DOHH2 (cell line): ENCODE measurements at regions not wholly inside any gene's neighbourhood (a gene's known extent, or its start where the extent isn't known, plus 50 kb on each side); places are given as distances from the start of the nearest gene placed in this dataset.

Experiments
- H3F3A ChIP-seq: fragments of 200-600 bp; sonication (generic), shearing (Covaris generic); 2 replicates; pipeline ENCODE4 v1.6.0; 2016; ENCODE audit warnings: antibody characterized with exemption, mild to moderate bottlenecking; ENCODE audit not compliant: control insufficient read depth, insufficient read depth
- H3K27ac ChIP-seq: fragments of 200-600 bp; sonication (generic); 2 replicates; pipeline ENCODE4 v1.5.1; 2014; ENCODE audit warnings: low read depth, mild to moderate bottlenecking, low read length, moderate library complexity
- H3K27me3 ChIP-seq: fragments of 200-600 bp; sonication (generic); 2 replicates; pipeline ENCODE4 v1.6.1; 2014; ENCODE audit warnings: mild to moderate bottlenecking, low read length, mixed read lengths; ENCODE audit not compliant: control insufficient read depth
- H3K36me3 ChIP-seq: fragments of 200-600 bp; sonication (generic); 2 replicates; pipeline ENCODE4 v1.6.1; 2014; ENCODE audit warnings: mild to moderate bottlenecking, low read length, moderate library complexity, mixed read lengths; ENCODE audit not compliant: control insufficient read depth
- H3K4me1 ChIP-seq: fragments of 200-600 bp; sonication (generic); 2 replicates; pipeline ENCODE4 v1.6.1; 2014; ENCODE audit warnings: mild to moderate bottlenecking, low read length, mixed read lengths; ENCODE audit not compliant: control insufficient read depth
- H3K4me2 ChIP-seq: fragments of 200-600 bp; sonication (generic); 2 replicates; pipeline ENCODE4 v1.6.0; 2014; ENCODE audit warnings: mild to moderate bottlenecking, low read length, moderate library complexity
- H3K4me3 ChIP-seq: fragments of 200-600 bp; sonication (generic); 2 replicates; pipeline ENCODE4 v1.5.1; 2014; ENCODE audit warnings: mild to moderate bottlenecking, low read length, mixed read lengths
- H3K79me2 ChIP-seq: fragments of 200-600 bp; sonication (generic); 2 replicates; pipeline ENCODE4 v1.6.1; 2014; ENCODE audit warnings: mild to moderate bottlenecking, low read length, mixed read lengths; ENCODE audit not compliant: control insufficient read depth
- H3K9me2 ChIP-seq: fragments of 200-600 bp; sonication (generic); replicated peaks from 2 replicates; pipeline ENCODE4 v1.6.1; 2014; ENCODE audit warnings: mild to moderate bottlenecking, low read length, mixed read lengths; ENCODE audit not compliant: control insufficient read depth
- H3K9me3 ChIP-seq: fragments of 200-600 bp; sonication (generic); 2 replicates; pipeline ENCODE4 v1.6.1; 2014; ENCODE audit warnings: antibody characterized with exemption, low read length, mixed read lengths; ENCODE audit not compliant: control insufficient read depth, insufficient read depth
- H4K20me1 ChIP-seq: fragments of 200-600 bp; sonication (generic); 2 replicates; pipeline ENCODE4 v1.6.0; 2014; ENCODE audit warnings: low read depth, mild to moderate bottlenecking, antibody characterized with exemption, low read length, moderate library complexity; ENCODE audit not compliant: control insufficient read depth, insufficient read depth
- EZH2phosphoT487 ChIP-seq: fragments of 200-600 bp; sonication (generic); IDR thresholded peaks from 2 replicates; pipeline ENCODE4 v1.6.1; 2017; ENCODE audit warnings: borderline replicate concordance, mild to moderate bottlenecking, antibody characterized with exemption, low read length, moderate library complexity, mixed read lengths
- TF ChIP-seq, protein P1 (sequence below): fragments of 200-600 bp; sonication (generic); IDR thresholded peaks from one replicate; pipeline ENCODE4 v1.5.1; 2014; ENCODE audit warnings: antibody characterized with exemption, mild to moderate bottlenecking, low read depth, low read length; ENCODE audit not compliant: poor library complexity, severe bottlenecking

GRCh38 chr5:171534043-171534895, 114.8 kb downstream of the FGF18 start:
- Histone ChIP-seq H3K9me3 (no peaks in the 10 kb centered on the region), H3K4me3 (no peak overlapping the region), H4K20me1 (no peaks in the 10 kb centered on the region), H3K36me3 (no peaks in the 10 kb centered on the region), H3F3A (no peaks in the 10 kb centered on the region), H3K4me2 (no peak overlapping the region), H3K27ac (no peak overlapping the region), H3K9me2 (no peaks in the 10 kb centered on the region), H3K27me3 (no peaks in the 10 kb centered on the region), H3K4me1 (no peaks in the 10 kb centered on the region), H3K79me2 (no peaks in the 10 kb centered on the region)
- TF ChIP-seq, protein P1, sequence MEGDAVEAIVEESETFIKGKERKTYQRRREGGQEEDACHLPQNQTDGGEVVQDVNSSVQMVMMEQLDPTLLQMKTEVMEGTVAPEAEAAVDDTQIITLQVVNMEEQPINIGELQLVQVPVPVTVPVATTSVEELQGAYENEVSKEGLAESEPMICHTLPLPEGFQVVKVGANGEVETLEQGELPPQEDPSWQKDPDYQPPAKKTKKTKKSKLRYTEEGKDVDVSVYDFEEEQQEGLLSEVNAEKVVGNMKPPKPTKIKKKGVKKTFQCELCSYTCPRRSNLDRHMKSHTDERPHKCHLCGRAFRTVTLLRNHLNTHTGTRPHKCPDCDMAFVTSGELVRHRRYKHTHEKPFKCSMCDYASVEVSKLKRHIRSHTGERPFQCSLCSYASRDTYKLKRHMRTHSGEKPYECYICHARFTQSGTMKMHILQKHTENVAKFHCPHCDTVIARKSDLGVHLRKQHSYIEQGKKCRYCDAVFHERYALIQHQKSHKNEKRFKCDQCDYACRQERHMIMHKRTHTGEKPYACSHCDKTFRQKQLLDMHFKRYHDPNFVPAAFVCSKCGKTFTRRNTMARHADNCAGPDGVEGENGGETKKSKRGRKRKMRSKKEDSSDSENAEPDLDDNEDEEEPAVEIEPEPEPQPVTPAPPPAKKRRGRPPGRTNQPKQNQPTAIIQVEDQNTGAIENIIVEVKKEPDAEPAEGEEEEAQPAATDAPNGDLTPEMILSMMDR: no peak
- no peak for TF ChIP-seq EZH2phosphoT487

DNA sequence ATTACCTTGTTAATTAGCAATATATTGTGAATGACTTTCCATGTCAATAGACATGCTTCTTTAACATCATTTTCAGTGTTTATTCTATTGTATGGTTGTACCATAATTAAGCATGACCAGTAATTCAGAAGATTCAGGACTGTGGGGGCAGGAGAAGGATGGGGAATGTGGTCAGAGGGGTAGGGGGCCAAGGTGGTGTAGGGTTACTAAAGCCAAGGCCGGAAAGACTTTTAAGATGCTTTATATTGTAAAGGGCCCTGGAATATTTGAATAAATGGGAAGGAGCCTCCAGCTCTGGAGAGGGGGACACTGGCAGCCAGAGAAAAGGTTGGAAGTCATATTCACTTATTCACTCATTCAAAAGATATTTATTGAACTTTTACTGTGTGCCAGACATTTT, 115.7 kb downstream of the FGF18 start:
- no peak overlapping the region for H3K4me2 ChIP-seq
- no peaks in the 10 kb centered on the region for H3K79me2 ChIP-seq
- H3K36me3 ChIP-seq: no peaks in the 10 kb centered on the region
- H3K27me3 ChIP-seq: no peaks in the 10 kb centered on the region
- H3K27ac ChIP-seq: no peak overlapping the region
- H3F3A ChIP-seq: no peaks in the 10 kb centered on the region
- H4K20me1 ChIP-seq: no peaks in the 10 kb centered on the region
- no peak overlapping the region for H3K4me3 ChIP-seq
- H3K4me1 ChIP-seq: no peaks in the 10 kb centered on the region
- H3K9me3 ChIP-seq: no peaks in the 10 kb centered on the region
- TF ChIP-seq, protein P1: no peak
- no peak for TF ChIP-seq EZH2phosphoT487
- H3K9me2 ChIP-seq: no peaks in the 10 kb centered on the region

DNA sequence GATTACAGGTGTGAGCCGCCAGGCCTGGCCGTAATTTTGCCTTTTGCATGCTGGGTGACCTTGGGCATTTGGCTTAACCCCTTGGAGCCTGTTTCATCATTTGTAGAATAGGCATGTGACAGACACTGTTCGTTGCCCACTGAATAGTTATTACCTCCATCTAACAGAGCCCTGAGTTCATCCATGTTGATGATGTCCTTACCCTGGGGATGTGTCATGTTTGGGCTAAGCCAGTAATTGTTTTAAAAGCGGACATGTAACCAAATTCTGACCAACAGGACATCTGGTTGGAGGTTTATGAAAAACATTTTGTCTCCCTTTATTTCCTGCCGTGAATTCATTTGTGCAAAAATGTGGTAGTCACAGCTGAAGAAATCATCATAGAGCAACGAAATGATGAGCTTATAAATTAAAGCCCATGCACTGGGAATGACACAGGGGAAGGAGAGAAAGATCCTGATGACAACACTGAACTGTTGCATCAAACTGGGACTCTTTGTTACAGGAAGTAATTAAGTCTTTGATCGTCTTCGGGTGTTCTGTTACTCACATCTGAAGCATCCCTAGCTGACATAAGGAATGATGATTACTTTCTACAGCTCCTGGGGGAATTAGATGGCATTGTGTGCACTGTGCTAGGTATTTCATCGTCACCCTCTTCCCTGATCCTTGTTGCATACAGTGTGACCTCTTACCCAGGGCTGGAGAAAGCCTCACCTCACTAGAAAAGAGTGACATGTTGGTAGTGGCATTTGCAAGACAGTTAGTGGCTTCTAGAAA, 117.8 kb downstream of the FGF18 start:
- no peaks in the 10 kb centered on the region for H3F3A ChIP-seq
- no peaks in the 10 kb centered on the region for H3K27me3 ChIP-seq
- no peaks in the 10 kb centered on the region for H3K79me2 ChIP-seq
- H3K4me2 ChIP-seq: no peak overlapping the region
- TF ChIP-seq, protein P1: no peak
- TF ChIP-seq EZH2phosphoT487: no peak
- H3K36me3 ChIP-seq: no peaks in the 10 kb centered on the region
- no peaks in the 10 kb centered on the region for H3K4me1 ChIP-seq
- H3K9me3 ChIP-seq: no peaks in the 10 kb centered on the region
- H3K9me2 ChIP-seq: no peaks in the 10 kb centered on the region
- H3K27ac ChIP-seq: no peak overlapping the region
- no peaks in the 10 kb centered on the region for H4K20me1 ChIP-seq
- H3K4me3 ChIP-seq: no peak overlapping the region
